RWPE1 (cell line): ENCODE measurements at regions not wholly inside any gene's neighbourhood (a gene's known extent, or its start where the extent isn't known, plus 50 kb on each side); places are given as distances from the start of the nearest gene placed in this dataset.
A peak's percentile ranks its signal among the peaks of the same experiment; 100 is the strongest.

Experiments
- CTCF ChIA-PET: fragments of 350-600 bp; sonication (Branson Sonifier 250); formaldehyde crosslinking; extraction: SDS; loops from one replicate; lab custom pipeline; 2021; lab: Yijun Ruan, JAX
- POLR2A ChIA-PET: fragments of 400-600 bp; formaldehyde crosslinking; extraction: SDS; loops from one replicate; lab custom pipeline; 2020; ENCODE audit warnings: antibody characterized with exemption; ENCODE audit not compliant: low non-redundant PET; lab: Yijun Ruan, JAX
- DNase-seq: peaks from one replicate; pipeline ENCODE4 v3.0.0; 2012; ENCODE audit warnings: low spot score
- H3K27ac ChIP-seq: fragments of 450-650 bp; 2 replicates; pipeline ENCODE4 v1.5.1; 2017
- CTCF ChIP-seq: fragments of 450-650 bp; conservative IDR thresholded peaks from 2 replicates; pipeline ENCODE4 v1.5.1; 2017; ENCODE audit warnings: low read depth, mild to moderate bottlenecking

- TF ChIP-seq CTCF = no peak
- DNase-seq = no peak
- CTCF ChIA-PET = no interaction called here
- POLR2A ChIA-PET = no interaction called here
- H3K27ac ChIP-seq = no peak overlapping the region
Measured at GRCh38 chr6:137323860-137324259, 104.7 kb upstream of the IFNGR1 start.

- no peak for DNase-seq
- TF ChIP-seq CTCF = no peak
- ChIA-PET POLR2A (no interaction called here), CTCF (interaction anchor here (0.7 kb wide), 1 partner anchor 861 kb away, joined by 4 read pairs; no protein-coding TSS in a partner anchor)
- H3K27ac ChIP-seq = no peak overlapping the region
Measured at GRCh38 chr6:137320271-137320670, 101.1 kb upstream of the IFNGR1 start.

GRCh38 chr6:137316626-137317025 lies 97.4 kb upstream of the IFNGR1 start:
- no peak overlapping the region for H3K27ac ChIP-seq
- POLR2A ChIA-PET = no interaction called here
- TF ChIP-seq CTCF = no peak
- no peak for DNase-seq
- CTCF ChIA-PET = no interaction called here

- ChIA-PET CTCF (interaction anchor here (1.0 to 1.7 kb wide), 3 partner anchors 13 to 149 kb away, joined by 3 to 9 read pairs (median 4); no protein-coding TSS in a partner anchor), POLR2A (no interaction called here)
- TF ChIP-seq CTCF = no peak
- DNase-seq = no peak
- H3K27ac ChIP-seq = no peak overlapping the region
Measured at GRCh38 chr6:137315081-137315480, 95.9 kb upstream of the IFNGR1 start.

- H3K27ac ChIP-seq = no peak overlapping the region
- ChIA-PET POLR2A (interaction anchor here (0.6 kb wide), 1 partner anchor 220 kb away, joined by 3 read pairs; no protein-coding TSS in a partner anchor), CTCF (interaction anchor here (0.6 to 1.7 kb wide), 20 partner anchors 9 to 659 kb away, joined by 3 to 21 read pairs (median 3); no protein-coding TSS in a partner anchor)
- peak; percentile 87 for TF ChIP-seq CTCF
- peak; percentile 59 for DNase-seq
Measured at GRCh38 chr6:137313928-137314855, 95.0 kb upstream of the IFNGR1 start.

- DNase-seq = no peak
- H3K27ac ChIP-seq = no peak overlapping the region
- no peak for TF ChIP-seq CTCF
- CTCF ChIA-PET = interaction anchor here (0.6 to 1.4 kb wide), 6 partner anchors 9 to 219 kb away, joined by 3 to 21 read pairs (median 4); no protein-coding TSS in a partner anchor
- POLR2A ChIA-PET = no interaction called here
Measured at GRCh38 chr6:137313211-137313610, 94.0 kb upstream of the IFNGR1 start.
